H9 (cell line): ENCODE measurements at regions not wholly inside any gene's neighbourhood (a gene's known extent, or its start where the extent isn't known, plus 50 kb on each side); places are given as distances from the start of the nearest gene placed in this dataset.

Experiments
- DNase-seq: peaks from one replicate; pipeline ENCODE4 v3.0.0-alpha.2; 2017
- H2AFZ ChIP-seq: one replicate; pipeline ENCODE4 v1.6.1; 2013; ENCODE audit warnings: mild to moderate bottlenecking, low read length, control low read depth, moderate library complexity
- H2AK5ac ChIP-seq: 2 replicates; pipeline ENCODE4 v1.6.1; 2013; ENCODE audit warnings: low read length, control low read depth, mixed read lengths; ENCODE audit not compliant: insufficient read length
- H2BK120ac ChIP-seq: one replicate; pipeline ENCODE4 v1.6.1; 2013; ENCODE audit warnings: low read depth, mild to moderate bottlenecking, low read length, control low read depth, inconsistent platforms; ENCODE audit not compliant: poor library complexity, severe bottlenecking
- H2BK12ac ChIP-seq: 2 replicates; pipeline ENCODE4 v1.6.1; 2013; ENCODE audit warnings: low read length, control low read depth, mixed read lengths, low read depth; ENCODE audit not compliant: insufficient read length
- H2BK15ac ChIP-seq: 2 replicates; pipeline ENCODE4 v1.6.1; 2013; ENCODE audit warnings: low read depth, low read length, control low read depth
- H2BK20ac ChIP-seq: one replicate; pipeline ENCODE4 v1.6.1; 2013; ENCODE audit warnings: low read depth, mild to moderate bottlenecking, low read length, control low read depth, inconsistent platforms; ENCODE audit not compliant: poor library complexity, severe bottlenecking
- H2BK5ac ChIP-seq: 2 replicates; pipeline ENCODE4 v1.6.1; 2013; ENCODE audit warnings: low read length, control low read depth, mixed read lengths; ENCODE audit not compliant: insufficient read length
- H3K14ac ChIP-seq: 2 replicates; pipeline ENCODE4 v1.6.1; 2013; ENCODE audit warnings: low read length, control low read depth; ENCODE audit not compliant: insufficient read depth
- H3K18ac ChIP-seq: 2 replicates; pipeline ENCODE4 v1.6.1; 2013; ENCODE audit warnings: low read depth, mild to moderate bottlenecking, mixed read lengths, low read length, control low read depth; ENCODE audit not compliant: insufficient read length
- H3K23ac ChIP-seq: 2 replicates; pipeline ENCODE4 v1.6.1; 2013; ENCODE audit warnings: low read length, control low read depth, mixed read lengths, low read depth; ENCODE audit not compliant: insufficient read length
- H3K23me2 ChIP-seq: 2 replicates; pipeline ENCODE4 v1.6.1; 2013; ENCODE audit warnings: low read depth, mild to moderate bottlenecking, mixed read lengths, low read length, control low read depth; ENCODE audit not compliant: insufficient read length, poor library complexity, severe bottlenecking
- H3K27ac ChIP-seq: 2 replicates; pipeline ENCODE4 v1.5.1; 2013; ENCODE audit warnings: low read length, control low read depth, mixed read lengths, low read depth; ENCODE audit not compliant: insufficient read length
- H3K27me3 ChIP-seq: 2 replicates; pipeline ENCODE4 v1.6.1; 2013; ENCODE audit warnings: low read length, control low read depth, inconsistent platforms; ENCODE audit not compliant: insufficient read depth
- H3K4ac ChIP-seq: 2 replicates; pipeline ENCODE4 v1.6.1; 2013; ENCODE audit warnings: low read depth, mild to moderate bottlenecking, control low read depth, inconsistent platforms, low read length, moderate library complexity
- H3K4me1 ChIP-seq: 2 replicates; pipeline ENCODE4 v1.6.1; 2013; ENCODE audit warnings: low read length, control low read depth, inconsistent platforms; ENCODE audit not compliant: insufficient read depth
- H3K4me2 ChIP-seq: 2 replicates; pipeline ENCODE4 v1.6.1; 2013; ENCODE audit warnings: low read length, control low read depth, mixed read lengths; ENCODE audit not compliant: insufficient read length, insufficient read depth
- H3K56ac ChIP-seq: 2 replicates; pipeline ENCODE4 v1.6.1; 2013; ENCODE audit warnings: low read depth, mild to moderate bottlenecking, mixed read lengths, low read length, control low read depth; ENCODE audit not compliant: insufficient read length
- H3K79me1 ChIP-seq: 2 replicates; pipeline ENCODE4 v1.6.1; 2013; ENCODE audit warnings: low read depth, mild to moderate bottlenecking, moderate library complexity, low read length, control low read depth, inconsistent platforms; ENCODE audit not compliant: insufficient read depth, poor library complexity, severe bottlenecking
- H3K79me2 ChIP-seq: 2 replicates; pipeline ENCODE4 v1.6.1; 2013; ENCODE audit warnings: low read length, control low read depth, inconsistent platforms; ENCODE audit not compliant: insufficient read depth
- H3K9ac ChIP-seq: 2 replicates; pipeline ENCODE4 v1.6.1; 2013; ENCODE audit warnings: low read length, control low read depth, mixed read lengths; ENCODE audit not compliant: insufficient read length; ENCODE audit errors: extremely low read depth
- H3K9me3 ChIP-seq: one replicate; pipeline ENCODE4 v1.6.1; 2013; ENCODE audit warnings: low read depth, low read length, inconsistent platforms; ENCODE audit not compliant: control insufficient read depth
- H3T11ph ChIP-seq: one replicate; pipeline ENCODE4 v1.6.1; 2013; ENCODE audit warnings: mild to moderate bottlenecking, low read length, control low read depth, inconsistent platforms
- H4K20me1 ChIP-seq: one replicate; pipeline ENCODE4 v1.6.1; 2013; ENCODE audit not compliant: control insufficient read depth, insufficient read length, insufficient read depth
- H4K5ac ChIP-seq: 2 replicates; pipeline ENCODE4 v1.6.1; 2013; ENCODE audit warnings: low read depth, mild to moderate bottlenecking, mixed read lengths, low read length, control low read depth; ENCODE audit not compliant: insufficient read length
- H4K8ac ChIP-seq: replicated peaks from 2 replicates; pipeline ENCODE4 v1.6.1; 2013; ENCODE audit warnings: low read length, control low read depth, mixed read lengths, low read depth; ENCODE audit not compliant: insufficient read length
- H4K91ac ChIP-seq: 2 replicates; pipeline ENCODE4 v1.6.1; 2013; ENCODE audit warnings: low read depth, mild to moderate bottlenecking, moderate library complexity, mixed read lengths, low read length, control low read depth; ENCODE audit not compliant: insufficient read length
- H3K27ac Mint-ChIP-seq, 3 experiments: 2 replicates in 2 of 3; 3 replicates in 1 of 3; pipeline ENCODE4 v1.8.0; 2020 to 2021; ENCODE audit warnings: mixed read lengths in 3 of 3, mild to moderate bottlenecking in 1 of 3, moderate library complexity in 1 of 3
- H3K27me3 Mint-ChIP-seq: 2 replicates; pipeline ENCODE4 v1.8.0; 2021; ENCODE audit warnings: low read depth, mild to moderate bottlenecking, moderate library complexity, mixed read lengths
- H3K36me3 Mint-ChIP-seq, 3 experiments: 2 replicates in 2 of 3; 3 replicates in 1 of 3; pipeline ENCODE4 v1.8.0; 2020 to 2021; ENCODE audit warnings: low read depth in 3 of 3, mixed read lengths in 3 of 3; ENCODE audit not compliant: insufficient read depth in 1 of 3
- H3K4me1 Mint-ChIP-seq, 2 experiments: 2 replicates each; pipeline ENCODE4 v1.8.0; 2020; ENCODE audit warnings: mixed read lengths in 2 of 2
- H3K4me3 Mint-ChIP-seq, 2 experiments: 2 replicates in 1 of 2; 3 replicates in 1 of 2; pipeline ENCODE4 v1.8.0; 2020 to 2021; ENCODE audit warnings: mild to moderate bottlenecking in 2 of 2, mixed read lengths in 2 of 2, moderate library complexity in 1 of 2
- H3K9me3 Mint-ChIP-seq, 2 experiments: 2 replicates in 1 of 2; 3 replicates in 1 of 2; pipeline ENCODE4 v1.8.0; 2020; ENCODE audit warnings: mild to moderate bottlenecking in 2 of 2, mixed read lengths in 2 of 2, moderate library complexity in 1 of 2
- CTCF ChIP-seq: fragments of 200-600 bp; sonication (generic); conservative IDR thresholded peaks from 3 replicates; pipeline ENCODE4 v1.8.0; 2021; ENCODE audit warnings: antibody characterized with exemption, mild to moderate bottlenecking
- WGBS: extraction: QIAGEN DNeasy Blood & Tissue Kit; methylation state at CpG from one replicate; pipeline ENCODE4 v1.1.7; 2013; ENCODE audit warnings: missing lambda C conversion rate, low lambda C conversion rate, mixed read lengths; ENCODE audit not compliant: insufficient read length; ENCODE audit errors: extremely low coverage; 5-methylcytosine and 5-hydroxymethylcytosine counted together

- Histone ChIP-seq H3K4ac (no peak overlapping the region), H3T11ph (no peak overlapping the region), H4K20me1 (no peaks in the 10 kb centered on the region), H3K79me2 (no peaks in the 10 kb centered on the region), H2BK15ac (no peak overlapping the region), H3K9me3 (no peaks in the 10 kb centered on the region), H2BK12ac (no peak overlapping the region), H2BK5ac (no peak overlapping the region), H3K27me3 (no peaks in the 10 kb centered on the region), H2BK120ac (no peak overlapping the region), H3K18ac (no peak overlapping the region), H3K56ac (no peak overlapping the region), H3K4me2 (no peak overlapping the region), H3K79me1 (no peaks in the 10 kb centered on the region), H2BK20ac (no peak overlapping the region), H3K27ac (no peak overlapping the region), H3K14ac (no peak overlapping the region), H3K23me2 (no peaks in the 10 kb centered on the region), H3K4me1 (no peaks in the 10 kb centered on the region), H4K5ac (no peak overlapping the region), H4K91ac (no peak overlapping the region), H2AK5ac (no peak overlapping the region), H2AFZ (no peak overlapping the region), H3K23ac (no peak overlapping the region), H3K9ac (no peak overlapping the region), H4K8ac (no peak overlapping the region)
- peaks cover 2 to 5% of the 10 kb centered on the region in 2 experiments; a peak in 2 of 4 replicates for H3K4me1 Mint-ChIP-seq
- no CpG with 5 or more reads among the region's 1 CpG for WGBS
- no peak for TF ChIP-seq CTCF
- H3K36me3 Mint-ChIP-seq: no peaks in the 10 kb centered on the region
- peaks cover 4% of the 10 kb centered on the region for H3K27me3 Mint-ChIP-seq
- DNase-seq: no peak
- no peaks in the 10 kb centered on the region for H3K9me3 Mint-ChIP-seq
- H3K4me3 Mint-ChIP-seq: no peak overlapping the region
- H3K27ac Mint-ChIP-seq: peak overlapping the region in 1 of 3 experiments; percentile 34; a peak in 1 of 7 replicates
Measured at GRCh38 chr13:79037197-79037596, 368.9 kb downstream of the RBM26 start.
